Ishikawa (cell line): ENCODE measurements at regions not wholly inside any gene's neighbourhood (a gene's known extent, or its start where the extent isn't known, plus 50 kb on each side); places are given as distances from the start of the nearest gene placed in this dataset.
A peak's percentile ranks its signal among the peaks of the same experiment; 100 is the strongest.

Experiments
- CEBPB ChIP-seq: IDR thresholded peaks from 2 replicates; pipeline ENCODE4 v1.6.1; 2012
- CREB1 ChIP-seq: IDR thresholded peaks from 2 replicates; pipeline ENCODE4 v1.6.1; 2012; ENCODE audit warnings: low read depth
- EGR1 ChIP-seq: IDR thresholded peaks from 2 replicates; pipeline ENCODE4 v1.6.1; 2012
- EP300 ChIP-seq: IDR thresholded peaks from 2 replicates; pipeline ENCODE4 v1.6.1; 2012; ENCODE audit warnings: borderline replicate concordance
- FOXM1 ChIP-seq: IDR thresholded peaks from 2 replicates; pipeline ENCODE4 v1.6.1; 2012; ENCODE audit warnings: low read depth, borderline replicate concordance
- MAX ChIP-seq: IDR thresholded peaks from 2 replicates; pipeline ENCODE4 v1.6.1; 2012
- NFIC ChIP-seq: IDR thresholded peaks from 2 replicates; pipeline ENCODE4 v1.6.1; 2012
- RAD21 ChIP-seq: IDR thresholded peaks from 2 replicates; pipeline ENCODE4 v1.6.1; 2012; ENCODE audit warnings: low read depth
- REST ChIP-seq: IDR thresholded peaks from 2 replicates; pipeline ENCODE4 v1.6.1; 2012; ENCODE audit warnings: low read depth, mild to moderate bottlenecking
- TAF1 ChIP-seq: IDR thresholded peaks from 2 replicates; pipeline ENCODE4 v1.6.1; 2012; ENCODE audit warnings: low read depth, mild to moderate bottlenecking
- TCF12 ChIP-seq: IDR thresholded peaks from 2 replicates; pipeline ENCODE4 v1.6.1; 2012; ENCODE audit warnings: low read depth
- TEAD4 ChIP-seq: IDR thresholded peaks from 2 replicates; pipeline ENCODE4 v1.6.1; 2012
- YY1 ChIP-seq: IDR thresholded peaks from 2 replicates; pipeline ENCODE4 v1.6.1; 2012; ENCODE audit warnings: low read depth
- ZBTB7A ChIP-seq: IDR thresholded peaks from 2 replicates; pipeline ENCODE4 v1.6.1; 2012; ENCODE audit warnings: low read depth
- TF ChIP-seq, protein P1 (sequence below): IDR thresholded peaks from 2 replicates; pipeline ENCODE4 v1.6.1; 2012

DNA sequence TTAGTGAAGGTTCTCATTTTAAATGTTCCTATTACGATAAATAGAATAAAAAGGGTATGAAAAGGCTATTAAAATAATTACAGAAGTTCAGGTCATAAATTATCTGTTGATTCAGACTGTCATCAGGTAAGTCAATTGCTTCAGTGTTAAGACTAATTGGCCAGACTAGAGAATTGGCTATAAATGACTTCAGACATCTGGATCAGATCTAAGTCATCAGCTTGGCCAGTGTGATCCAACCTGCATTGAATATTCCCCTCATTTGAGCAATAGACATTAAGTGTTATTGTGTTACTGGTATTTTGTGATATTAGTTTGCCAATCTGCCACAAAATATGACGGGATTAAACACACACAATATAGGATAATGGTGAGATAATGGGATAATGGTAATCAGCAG, 377.6 kb upstream of the CITED2 start:
- TF ChIP-seq, protein P1, sequence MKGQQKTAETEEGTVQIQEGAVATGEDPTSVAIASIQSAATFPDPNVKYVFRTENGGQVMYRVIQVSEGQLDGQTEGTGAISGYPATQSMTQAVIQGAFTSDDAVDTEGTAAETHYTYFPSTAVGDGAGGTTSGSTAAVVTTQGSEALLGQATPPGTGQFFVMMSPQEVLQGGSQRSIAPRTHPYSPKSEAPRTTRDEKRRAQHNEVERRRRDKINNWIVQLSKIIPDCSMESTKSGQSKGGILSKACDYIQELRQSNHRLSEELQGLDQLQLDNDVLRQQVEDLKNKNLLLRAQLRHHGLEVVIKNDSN: no peak
- TF ChIP-seq YY1: no peak

GRCh38 chr6:139751179-139751578, 376.7 kb upstream of the CITED2 start:
- TF ChIP-seq NFIC: no peak
- no peak for TF ChIP-seq FOXM1
- TF ChIP-seq CEBPB: no peak
- TF ChIP-seq TEAD4: no peak
- no peak for TF ChIP-seq EP300
- no peak for TF ChIP-seq ZBTB7A
- TF ChIP-seq EGR1: no peak
- TF ChIP-seq TAF1: no peak
- no peak for TF ChIP-seq CREB1
- TF ChIP-seq RAD21: no peak

DNA sequence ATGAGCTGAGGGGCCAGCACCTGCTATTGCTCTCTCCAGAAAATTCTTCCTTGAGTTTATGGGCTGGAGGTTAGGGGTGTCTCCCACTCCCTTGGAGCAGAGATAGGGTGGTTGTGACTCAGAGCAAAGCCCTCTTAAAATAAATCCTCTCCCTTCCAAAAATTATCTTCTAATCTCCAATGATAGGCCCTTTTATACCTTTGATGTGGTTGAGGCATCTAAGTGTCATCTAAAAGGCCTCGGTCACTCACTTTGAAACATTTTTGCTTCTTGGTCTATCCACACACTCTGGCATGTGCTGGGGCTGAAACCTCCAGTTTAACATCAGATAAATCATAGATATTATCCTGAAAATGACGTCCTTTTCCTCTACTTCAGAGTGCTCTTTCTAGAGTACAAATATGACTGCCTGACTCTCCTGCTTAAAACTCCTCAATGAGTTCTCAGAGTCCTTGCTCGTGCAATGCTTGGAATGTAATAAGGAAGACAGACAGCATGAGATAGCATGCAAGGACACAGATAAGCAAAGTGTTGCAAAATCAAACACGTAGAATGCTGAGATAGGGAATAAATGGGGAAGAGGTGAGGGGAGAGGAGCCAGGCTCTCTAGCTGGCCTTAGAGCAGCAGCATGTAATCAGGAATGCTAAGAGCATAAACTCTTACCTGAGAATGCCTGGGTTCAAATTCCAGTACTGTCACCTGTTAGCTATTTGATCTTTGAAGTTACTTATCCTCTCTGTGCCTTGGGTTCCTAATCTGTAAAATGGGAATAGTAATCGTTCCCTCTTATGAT, 374.1 kb upstream of the CITED2 start:
- no peak for TF ChIP-seq CEBPB
- TF ChIP-seq CREB1: no peak
- TF ChIP-seq EGR1: no peak
- TF ChIP-seq MAX: no peak
- TF ChIP-seq TCF12: no peak
- TF ChIP-seq REST: no peak
- TF ChIP-seq TEAD4: no peak
- no peak for TF ChIP-seq EP300
- no peak for TF ChIP-seq ZBTB7A
- no peak for TF ChIP-seq RAD21
- TF ChIP-seq NFIC: no peak
- no peak for TF ChIP-seq TAF1

DNA sequence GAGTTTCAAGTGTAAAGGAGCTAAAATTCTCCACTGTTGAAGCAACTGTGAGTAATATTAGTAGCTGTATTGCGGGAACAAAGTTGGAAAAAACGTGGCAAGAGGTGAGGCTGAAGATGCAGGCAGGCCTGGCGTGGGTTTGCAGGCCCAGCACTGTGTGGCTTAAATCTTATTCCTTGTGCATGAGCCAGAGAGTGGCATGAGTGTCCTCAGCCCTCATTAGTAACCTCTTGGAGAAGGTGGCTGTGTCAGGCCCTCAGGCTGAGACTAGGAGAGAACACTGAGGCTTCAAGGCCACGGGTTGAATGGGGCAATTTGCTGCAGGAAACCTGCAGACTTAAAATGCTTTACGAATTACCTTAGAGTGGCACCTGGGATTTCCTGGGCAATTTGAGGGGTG, 372.7 kb upstream of the CITED2 start:
- TF ChIP-seq TEAD4: no peak
- TF ChIP-seq FOXM1: no peak
- no peak for TF ChIP-seq EGR1
- TF ChIP-seq TAF1: no peak
- no peak for TF ChIP-seq CREB1
- no peak for TF ChIP-seq RAD21
- TF ChIP-seq EP300: no peak

DNA sequence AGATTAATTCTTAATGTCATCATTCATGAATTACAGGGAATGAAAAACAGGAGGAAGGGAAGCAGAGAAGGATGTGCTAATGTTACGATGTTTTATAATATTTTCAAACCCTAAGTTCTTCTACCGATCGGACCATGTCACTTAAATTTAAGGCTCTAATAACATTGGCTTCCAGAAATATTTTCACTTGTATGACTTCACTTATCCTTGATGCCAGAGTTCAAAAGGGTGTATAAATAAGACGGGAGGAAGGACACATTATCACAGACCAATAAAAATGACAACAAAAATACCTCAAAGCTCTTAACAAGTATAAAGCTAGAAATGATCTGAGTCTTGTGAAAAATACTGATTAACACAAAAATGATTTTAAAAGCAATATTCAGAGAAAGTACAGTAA, 370.4 kb upstream of the CITED2 start:
- no peak for TF ChIP-seq TEAD4
- TF ChIP-seq ZBTB7A: no peak
- no peak for TF ChIP-seq EGR1
- no peak for TF ChIP-seq FOXM1
- no peak for TF ChIP-seq YY1

GRCh38 chr6:139743664-139744437, 369.4 kb upstream of the CITED2 start:
- no peak for TF ChIP-seq YY1
- no peak for TF ChIP-seq MAX
- TF ChIP-seq RAD21: no peak
- TF ChIP-seq NFIC: no peak
- TF ChIP-seq REST: no peak
- TF ChIP-seq TEAD4: peak; percentile 54
- no peak for TF ChIP-seq FOXM1
- TF ChIP-seq CEBPB: peak; percentile 90
- TF ChIP-seq TAF1: no peak
- TF ChIP-seq ZBTB7A: no peak
- TF ChIP-seq EP300: peak; percentile 33; the same call in 1 of the 2 replicates
- no peak for TF ChIP-seq CREB1
- TF ChIP-seq EGR1: no peak
- TF ChIP-seq, protein P1: no peak
- TF ChIP-seq TCF12: no peak
